HL-60 (cell line): ENCODE measurements at regions not wholly inside any gene's neighbourhood (a gene's known extent, or its start where the extent isn't known, plus 50 kb on each side); places are given as distances from the start of the nearest gene placed in this dataset.

ENCODE experiments used
- CTCF ChIP-seq: IDR thresholded peaks from one replicate; pipeline ENCODE4 v1.5.1; 2011; ENCODE audit warnings: low read length, control low read depth, inconsistent platforms; ENCODE audit not compliant: insufficient read depth
- GABPA ChIP-seq: IDR thresholded peaks from 2 replicates; pipeline ENCODE4 v1.6.1; 2012; ENCODE audit warnings: low read depth
- POLR2AphosphoS5 ChIP-seq: IDR thresholded peaks from 2 replicates; pipeline ENCODE4 v1.6.1; 2012; ENCODE audit warnings: low read depth
- REST ChIP-seq: IDR thresholded peaks from 2 replicates; pipeline ENCODE4 v1.6.1; 2012; ENCODE audit warnings: low read depth; ENCODE audit not compliant: insufficient replicate concordance
- SPI1 ChIP-seq: IDR thresholded peaks from 2 replicates; pipeline ENCODE4 v1.6.1; 2012; ENCODE audit warnings: low read depth, mild to moderate bottlenecking, borderline replicate concordance

- TF ChIP-seq POLR2AphosphoS5 (no peak), CTCF (no peak), SPI1 (no peak), GABPA (no peak), REST (no peak)
Measured at GRCh38 chr7:152987656-152988055, 228.1 kb downstream of the ACTR3B start.
